ENCODE measurements at regions not wholly inside any gene's neighbourhood (a gene's known extent, or its start where the extent isn't known, plus 50 kb on each side); places are given as distances from the start of the nearest gene placed in this dataset.
"Not testable (repeated sequence)": the region's sequence is repeated elsewhere in the genome, so short reads cannot be mapped to it uniquely, and the experiment has no call there.

- no peak for ATAC-seq
- DNase-seq (ENCODE audit: low spot score), result no peak
Observed at GRCh38 chr13:85140192-85140591, 659.0 kb downstream of the SLITRK6 start.

GRCh38 chr13:85137516-85137915 is 661.7 kb downstream of the SLITRK6 start:
- DNase-seq (ENCODE audit: low spot score) (no peak), ATAC-seq (no peak)

- ATAC-seq (no peak), DNase-seq (ENCODE audit: low spot score) (no peak)
Observed at GRCh38 chr13:85132986-85133385, 666.2 kb downstream of the SLITRK6 start.

GRCh38 chr13:85123501-85123900 is 675.7 kb downstream of the SLITRK6 start:
- not testable (repeated sequence) for DNase-seq (ENCODE audit: low spot score); ATAC-seq

- ATAC-seq (no peak), DNase-seq (ENCODE audit: low spot score) (no peak)
Observed at GRCh38 chr13:85108356-85108755, 690.9 kb downstream of the SLITRK6 start.

GRCh38 chr13:85099245-85099644 is 700.0 kb downstream of the SLITRK6 start:
- DNase-seq (ENCODE audit: low spot score), result no peak
- ATAC-seq, result no peak

- ATAC-seq (no peak), DNase-seq (ENCODE audit: low spot score) (no peak)
Observed at GRCh38 chr13:85095418-85096272, 703.6 kb downstream of the SLITRK6 start.

- ATAC-seq (no peak), DNase-seq (ENCODE audit: low spot score) (no peak)
Observed at GRCh38 chr13:85093808-85094207, 705.4 kb downstream of the SLITRK6 start.

GRCh38 chr13:85091631-85092234 is 707.5 kb downstream of the SLITRK6 start:
- no peak for ATAC-seq
- no peak for DNase-seq (ENCODE audit: low spot score)

- DNase-seq (ENCODE audit: low spot score) (no peak), ATAC-seq (no peak)
Observed at GRCh38 chr13:85089186-85089585, 710.0 kb downstream of the SLITRK6 start.

- DNase-seq (ENCODE audit: low spot score) (no peak), ATAC-seq (no peak)
Observed at GRCh38 chr13:85080691-85081090, 718.5 kb downstream of the SLITRK6 start.

- ATAC-seq, result no peak
Observed at GRCh38 chr13:85076343-85076742, 722.9 kb downstream of the SLITRK6 start.

GRCh38 chr13:85074543-85075313 is 724.5 kb downstream of the SLITRK6 start:
- no peak for ATAC-seq
- DNase-seq (ENCODE audit: low spot score), result no peak

More at GRCh38 chr13:85076343-85076742, 722.9 kb downstream of the SLITRK6 start:
- DNase-seq (ENCODE audit: low spot score), result no peak

- no peak for DNase-seq (ENCODE audit: low spot score)
- ATAC-seq, result no peak
Observed at GRCh38 chr13:85068231-85068630, 731.0 kb downstream of the SLITRK6 start.

- no peak for ATAC-seq
- no peak for DNase-seq (ENCODE audit: low spot score)
Observed at GRCh38 chr13:85040215-85040614, 759.0 kb downstream of the SLITRK6 start.

GRCh38 chr13:85031771-85032170 is 767.4 kb downstream of the SLITRK6 start:
- ATAC-seq, result no peak
- DNase-seq (ENCODE audit: low spot score), result no peak

- DNase-seq (ENCODE audit: low spot score), result no peak
- ATAC-seq, result no peak
Observed at GRCh38 chr13:85028035-85028434, 771.2 kb downstream of the SLITRK6 start.

- ATAC-seq, result no peak
- DNase-seq (ENCODE audit: low spot score), result no peak
Observed at GRCh38 chr13:85019121-85019520, 780.1 kb downstream of the SLITRK6 start.

- DNase-seq (ENCODE audit: low spot score), result no peak
Observed at GRCh38 chr13:85013006-85013405, 786.2 kb downstream of the SLITRK6 start.

GRCh38 chr13:85009447-85009846 is 789.8 kb downstream of the SLITRK6 start:
- ATAC-seq (no peak), DNase-seq (ENCODE audit: low spot score) (no peak)

More at GRCh38 chr13:85013006-85013405, 786.2 kb downstream of the SLITRK6 start:
- no peak for ATAC-seq

- ATAC-seq (no peak), DNase-seq (ENCODE audit: low spot score) (no peak)
Observed at GRCh38 chr13:84999252-84999651, 800.0 kb downstream of the SLITRK6 start.

- ATAC-seq, result no peak
- DNase-seq (ENCODE audit: low spot score), result no peak
Observed at GRCh38 chr13:84998681-84999080, 800.5 kb downstream of the SLITRK6 start.
